ENCODE measurements at regions not wholly inside any gene's neighbourhood (a gene's known extent, or its start where the extent isn't known, plus 50 kb on each side); places are given as distances from the start of the nearest gene placed in this dataset.
"Not testable (repeated sequence)": the region's sequence is repeated elsewhere in the genome, so short reads cannot be mapped to it uniquely, and the experiment has no call there.

DNA sequence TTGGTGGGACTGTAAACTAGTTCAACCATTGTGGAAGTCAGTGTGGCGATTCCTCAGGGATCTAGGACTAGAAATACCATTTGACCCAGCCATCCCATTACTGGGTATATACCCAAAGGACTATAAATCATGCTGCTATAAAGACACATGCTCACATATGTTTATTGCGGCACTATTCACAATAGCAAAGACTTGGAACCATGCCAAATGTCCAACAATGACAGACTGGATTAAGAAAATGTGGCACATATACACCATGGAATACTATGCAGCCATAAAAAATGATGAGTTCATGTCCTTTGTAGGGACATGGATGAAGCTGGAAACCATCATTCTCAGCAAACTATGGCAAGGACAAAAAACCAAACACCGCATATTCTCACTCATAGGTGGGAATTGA lies 370.4 kb downstream of the DLEU7 start:
- H3K27me3 Mint-ChIP-seq; H3K36me3 Mint-ChIP-seq (ENCODE audit: low read depth); intact Hi-C loops (cut with micrococcal nuclease); H3K4me1 Mint-ChIP-seq (ENCODE audit: low read depth); H3K4me3 Mint-ChIP-seq; H3K27ac Mint-ChIP-seq; H3K9me3 Mint-ChIP-seq: not testable (repeated sequence)

DNA sequence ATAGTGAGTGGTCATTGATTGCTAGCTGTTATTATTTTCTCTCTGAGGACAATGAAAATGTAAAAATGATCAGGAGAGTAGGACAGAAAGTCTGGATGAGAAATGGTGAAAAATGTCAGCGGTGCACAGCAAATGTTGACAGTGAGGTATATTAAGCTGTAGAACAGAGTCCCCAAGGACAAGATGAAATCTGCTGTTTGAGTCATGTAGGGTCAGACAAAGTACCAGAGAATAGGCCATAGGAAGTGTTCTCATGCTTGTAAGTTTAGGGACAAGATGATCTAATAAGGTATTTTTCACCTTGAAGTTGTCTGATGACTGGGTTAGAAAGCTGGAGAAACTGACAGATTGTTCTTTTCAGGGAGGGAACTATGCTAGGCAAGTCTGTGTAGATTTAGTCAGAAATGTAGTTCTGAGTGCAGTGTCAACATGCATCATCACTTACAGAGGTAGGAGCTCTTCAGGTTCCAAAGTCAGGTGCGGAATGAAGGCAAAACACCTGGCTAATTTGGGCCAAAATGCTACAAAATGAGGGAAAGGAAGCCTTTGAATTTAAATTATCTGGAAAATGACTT lies 369.3 kb downstream of the DLEU7 start:
- H3K27me3 Mint-ChIP-seq: no peaks in the 10 kb centered on the region
- no peak overlapping the region for H3K4me3 Mint-ChIP-seq
- peaks cover 5% of the 10 kb centered on the region for H3K4me1 Mint-ChIP-seq (ENCODE audit: low read depth)
- H3K9me3 Mint-ChIP-seq: no peaks in the 10 kb centered on the region
- intact Hi-C loops (cut with micrococcal nuclease): no loop called here
- no peak overlapping the region for H3K27ac Mint-ChIP-seq
- H3K36me3 Mint-ChIP-seq (ENCODE audit: low read depth): no peaks in the 10 kb centered on the region

DNA sequence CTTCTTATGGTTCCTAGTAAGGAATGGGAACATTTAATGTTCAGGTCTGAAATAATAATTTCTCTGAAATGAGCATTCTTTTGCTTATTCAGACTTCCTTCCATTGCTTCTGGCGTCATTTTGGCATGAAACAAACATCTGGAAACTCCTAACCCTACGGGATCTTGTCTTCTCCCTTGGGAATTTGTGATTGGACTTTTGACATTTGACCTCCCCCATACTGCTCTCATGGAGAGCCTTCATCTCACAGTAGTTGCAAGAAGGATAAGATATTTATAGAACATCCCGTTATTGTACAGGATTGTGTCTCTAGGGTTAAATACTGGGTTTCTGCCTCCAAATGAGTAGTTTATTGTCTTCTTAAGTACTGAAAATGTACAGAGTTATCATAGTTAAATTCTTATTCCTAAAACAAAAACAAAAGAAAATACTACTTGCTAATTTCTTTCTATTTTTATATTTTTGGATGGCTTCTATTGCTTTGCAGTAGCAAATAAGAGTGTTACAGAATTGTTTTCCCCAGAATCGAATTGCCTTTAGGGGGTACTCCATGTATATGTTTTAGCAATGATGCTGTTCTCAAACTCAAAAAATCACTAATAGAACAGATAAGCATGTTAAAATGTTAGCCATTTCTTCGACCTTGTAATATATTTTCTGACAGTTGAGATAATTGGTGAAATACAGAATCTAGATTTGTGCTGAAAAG lies 366.8 kb downstream of the DLEU7 start:
- Mint-ChIP-seq H3K27ac (no peak overlapping the region), H3K9me3 (no peaks in the 10 kb centered on the region), H3K4me3 (no peak overlapping the region), H3K27me3 (no peaks in the 10 kb centered on the region), H3K4me1 (ENCODE audit: low read depth) (peaks cover 5% of the 10 kb centered on the region), H3K36me3 (ENCODE audit: low read depth) (no peaks in the 10 kb centered on the region)
- intact Hi-C loops (cut with micrococcal nuclease): no loop called here

DNA sequence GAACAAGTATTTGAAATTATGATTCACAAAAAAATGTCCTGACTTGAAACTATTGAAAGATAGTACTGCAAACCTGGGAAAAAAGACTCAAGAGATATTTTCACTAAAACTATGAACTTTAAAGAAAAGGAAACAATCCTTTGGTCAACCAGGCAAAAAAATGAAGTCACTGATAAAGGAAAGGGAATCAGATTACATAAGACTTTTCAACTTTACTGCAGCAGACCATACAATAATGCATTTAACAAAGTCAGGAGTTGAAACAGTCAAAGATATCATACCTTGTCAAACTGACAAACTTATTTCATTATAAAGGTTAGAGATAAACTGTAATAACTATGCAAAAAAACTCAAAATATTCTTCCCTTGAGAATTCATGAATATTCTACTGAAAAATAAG lies 361.6 kb downstream of the DLEU7 start:
- Mint-ChIP-seq H3K27ac (no peak overlapping the region), H3K36me3 (ENCODE audit: low read depth) (no peaks in the 10 kb centered on the region), H3K9me3 (no peaks in the 10 kb centered on the region), H3K4me1 (ENCODE audit: low read depth) (peaks cover 5% of the 10 kb centered on the region), H3K4me3 (no peak overlapping the region), H3K27me3 (no peaks in the 10 kb centered on the region)
- intact Hi-C loops (cut with micrococcal nuclease): no loop called here

DNA sequence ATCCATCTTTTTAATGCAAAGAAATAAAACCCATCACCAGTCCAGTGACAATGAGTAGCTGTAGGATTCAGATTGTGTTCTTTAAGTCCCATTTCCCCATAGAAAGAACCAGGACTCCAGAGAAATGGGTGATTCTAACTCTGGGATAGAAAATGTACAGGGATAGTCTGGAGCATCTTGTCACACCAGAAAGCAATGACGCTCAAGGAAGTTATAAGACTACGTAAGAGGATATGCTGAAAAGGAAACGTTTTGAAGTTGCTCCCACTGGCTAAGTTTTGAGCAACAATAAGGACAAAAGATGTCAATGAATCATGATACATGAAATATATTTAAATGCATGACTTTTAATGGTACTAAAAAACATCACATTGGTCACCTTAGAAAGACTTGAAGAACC lies 360.1 kb downstream of the DLEU7 start:
- Mint-ChIP-seq H3K27me3 (no peaks in the 10 kb centered on the region), H3K4me1 (ENCODE audit: low read depth) (no peaks in the 10 kb centered on the region), H3K27ac (no peak overlapping the region), H3K9me3 (no peaks in the 10 kb centered on the region), H3K4me3 (no peak overlapping the region), H3K36me3 (ENCODE audit: low read depth) (no peaks in the 10 kb centered on the region)
- intact Hi-C loops (cut with micrococcal nuclease): no loop called here

DNA sequence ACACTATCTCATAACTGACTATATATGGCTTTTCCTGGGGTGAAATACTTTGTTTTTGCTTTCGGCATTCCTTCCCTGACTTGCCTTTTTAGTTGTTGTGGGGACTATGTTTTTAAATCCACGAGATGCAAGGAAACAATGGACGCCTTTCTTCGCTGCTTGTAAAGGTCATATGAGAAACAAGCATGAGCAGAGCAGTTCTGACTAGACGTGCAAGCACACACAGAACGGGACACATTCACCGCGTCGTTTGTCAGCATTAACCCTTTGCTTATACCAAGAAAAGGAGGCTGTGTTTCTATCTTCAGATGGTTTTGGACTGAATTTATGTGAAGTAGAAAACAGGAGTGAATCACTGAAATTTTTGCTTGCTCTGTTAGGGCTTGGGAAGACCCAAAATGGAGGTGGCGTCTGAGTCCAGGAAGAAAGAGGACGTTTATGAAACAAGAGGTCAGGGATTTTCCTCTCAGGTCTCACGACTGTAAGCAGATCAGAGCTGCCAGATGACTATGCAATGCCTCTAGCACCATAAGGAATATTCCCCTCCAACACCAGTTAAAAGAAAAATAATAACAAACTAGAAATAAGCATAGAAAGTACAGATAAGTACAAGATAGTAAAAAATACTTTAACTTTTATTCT lies 358.9 kb downstream of the DLEU7 start:
- H3K4me1 Mint-ChIP-seq (ENCODE audit: low read depth): no peaks in the 10 kb centered on the region
- H3K27me3 Mint-ChIP-seq: no peaks in the 10 kb centered on the region
- intact Hi-C loops (cut with micrococcal nuclease): no loop called here
- no peaks in the 10 kb centered on the region for H3K36me3 Mint-ChIP-seq (ENCODE audit: low read depth)
- no peak overlapping the region for H3K27ac Mint-ChIP-seq
- no peaks in the 10 kb centered on the region for H3K9me3 Mint-ChIP-seq
- H3K4me3 Mint-ChIP-seq: no peak overlapping the region

DNA sequence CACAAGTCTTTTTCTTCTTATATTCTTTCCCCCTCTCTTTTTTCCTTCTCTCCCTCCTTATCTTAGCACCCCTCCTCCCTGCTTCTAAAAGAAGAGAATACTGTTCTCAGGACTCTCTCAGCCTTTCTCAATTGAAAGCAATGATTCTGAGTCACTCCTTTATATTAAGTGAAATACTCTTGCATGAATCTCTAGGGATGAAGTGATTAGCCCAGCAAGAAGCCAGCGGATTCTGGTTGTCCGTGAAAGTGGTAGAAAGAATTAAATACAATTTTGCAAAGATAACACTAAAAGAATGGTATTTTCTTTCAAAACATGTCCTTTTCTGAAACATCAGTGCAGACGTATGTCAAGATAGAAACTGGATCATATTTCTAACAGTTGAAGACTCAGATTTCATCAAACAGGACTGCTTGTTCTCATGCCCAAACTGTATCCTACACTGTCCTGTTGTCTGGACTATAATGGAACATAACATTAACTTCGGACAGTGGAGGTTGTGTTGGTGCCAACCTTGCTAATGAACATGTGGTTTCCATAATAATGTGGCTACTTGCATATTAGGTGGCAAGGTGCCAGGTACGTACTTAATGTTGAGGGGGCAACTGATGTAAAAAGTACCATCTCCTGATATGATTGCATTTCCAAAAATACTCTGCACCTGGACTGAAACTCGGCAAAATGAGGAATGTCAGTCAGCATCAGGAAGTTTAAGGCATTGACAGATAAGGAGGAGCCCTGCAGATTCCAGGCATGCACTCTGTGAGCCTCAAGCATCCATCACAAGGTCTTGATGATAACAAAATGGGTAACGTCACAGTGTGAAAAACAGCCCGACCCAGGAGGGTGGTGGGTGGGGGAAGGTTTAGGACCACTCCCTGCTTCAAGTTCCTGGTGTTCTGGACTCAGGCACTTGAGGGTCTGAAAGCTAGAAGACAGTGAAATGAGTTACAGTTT lies 357.2 kb downstream of the DLEU7 start:
- Mint-ChIP-seq H3K27me3 (no peaks in the 10 kb centered on the region), H3K4me1 (ENCODE audit: low read depth) (no peaks in the 10 kb centered on the region), H3K4me3 (no peak overlapping the region), H3K27ac (no peak overlapping the region), H3K36me3 (ENCODE audit: low read depth) (no peaks in the 10 kb centered on the region), H3K9me3 (no peaks in the 10 kb centered on the region)
- intact Hi-C loops (cut with micrococcal nuclease): no loop called here

DNA sequence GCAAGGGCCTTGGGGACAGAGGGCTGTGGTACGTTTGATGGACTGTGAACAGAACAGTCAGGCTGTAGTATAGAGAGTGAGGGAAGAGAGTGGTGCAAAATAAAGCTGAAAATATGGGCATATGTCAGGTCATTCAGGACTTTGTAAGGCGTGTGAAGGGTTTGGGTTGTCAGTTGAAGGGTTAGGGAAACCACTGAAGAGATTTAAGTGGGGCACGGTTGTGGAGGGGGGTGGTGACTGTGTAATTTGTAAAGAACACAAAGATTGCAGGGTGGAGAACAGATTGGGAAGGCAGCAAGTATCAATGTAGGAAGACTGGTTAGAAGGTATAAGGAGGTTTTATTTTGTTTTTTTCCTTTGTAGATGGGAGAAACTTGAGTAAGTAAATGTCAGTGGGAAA lies 349.8 kb downstream of the DLEU7 start:
- intact Hi-C loops (cut with micrococcal nuclease): no loop called here
- Mint-ChIP-seq H3K9me3 (no peaks in the 10 kb centered on the region), H3K27me3 (no peaks in the 10 kb centered on the region), H3K4me1 (ENCODE audit: low read depth) (no peaks in the 10 kb centered on the region), H3K27ac (no peak overlapping the region), H3K4me3 (no peak overlapping the region), H3K36me3 (ENCODE audit: low read depth) (no peaks in the 10 kb centered on the region)

DNA sequence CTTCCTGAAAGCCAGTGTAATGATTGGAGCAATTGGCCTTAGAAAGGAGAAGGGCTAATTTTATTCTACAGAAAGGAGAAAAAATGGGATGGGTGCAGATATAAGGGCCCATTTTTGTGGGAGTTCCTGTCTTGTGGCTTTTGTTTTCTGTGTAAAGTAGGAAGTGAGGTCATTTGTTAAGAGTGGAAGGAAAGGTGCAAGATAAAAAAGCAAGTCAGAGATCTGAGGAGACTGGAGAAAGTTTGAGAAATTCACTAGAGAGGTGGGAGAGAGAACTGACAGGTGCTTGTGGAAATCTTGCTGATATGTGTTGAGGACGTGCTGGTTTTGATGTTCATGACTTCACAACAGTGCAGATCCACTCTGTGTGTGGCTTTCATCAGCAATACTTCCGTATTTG lies 349.4 kb downstream of the DLEU7 start:
- Mint-ChIP-seq H3K9me3 (no peaks in the 10 kb centered on the region), H3K27me3 (no peaks in the 10 kb centered on the region), H3K4me1 (ENCODE audit: low read depth) (no peaks in the 10 kb centered on the region), H3K27ac (no peak overlapping the region), H3K4me3 (no peak overlapping the region), H3K36me3 (ENCODE audit: low read depth) (no peaks in the 10 kb centered on the region)
- intact Hi-C loops (cut with micrococcal nuclease): no loop called here

DNA sequence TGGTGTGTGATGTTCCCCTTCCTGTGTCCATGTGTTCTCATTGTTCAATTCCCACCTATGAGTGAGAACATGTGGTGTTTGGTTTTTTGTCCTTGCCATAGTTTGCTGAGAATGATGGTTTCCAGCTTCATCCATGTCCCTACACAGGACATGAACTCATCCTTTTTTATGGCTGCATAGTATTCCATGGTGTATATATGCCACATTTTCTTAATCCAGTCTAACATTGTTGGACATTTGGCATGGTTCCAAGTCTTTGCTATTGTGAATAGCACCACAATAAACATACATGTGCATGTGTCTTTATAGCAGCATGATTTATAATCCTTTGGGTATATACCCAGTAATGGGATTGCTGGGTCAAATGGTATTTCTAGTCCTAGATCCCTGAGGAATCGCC lies 340.3 kb downstream of the DLEU7 start:
- H3K27ac Mint-ChIP-seq; H3K4me3 Mint-ChIP-seq; H3K36me3 Mint-ChIP-seq (ENCODE audit: low read depth); H3K27me3 Mint-ChIP-seq; intact Hi-C loops (cut with micrococcal nuclease); H3K4me1 Mint-ChIP-seq (ENCODE audit: low read depth); H3K9me3 Mint-ChIP-seq: not testable (repeated sequence)

DNA sequence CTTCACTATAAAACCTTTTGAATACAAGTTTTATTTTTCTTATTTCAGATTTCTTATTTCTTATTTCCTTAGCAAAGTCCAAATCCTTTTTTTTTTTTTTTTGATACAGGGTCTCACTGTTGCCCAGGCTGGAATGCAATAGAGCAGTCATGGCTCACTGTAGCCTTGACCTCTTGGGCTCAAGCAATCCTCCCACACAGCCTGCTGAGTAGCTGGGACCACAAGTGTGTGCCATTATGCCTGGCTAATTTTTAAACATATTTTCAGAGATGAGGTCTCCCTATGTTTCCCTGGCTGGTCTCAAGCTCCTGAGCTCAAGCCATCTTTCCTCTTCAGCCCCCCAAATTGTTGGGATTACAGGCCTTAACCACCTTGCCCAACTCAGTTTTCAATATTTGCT lies 334.3 kb downstream of the DLEU7 start:
- H3K4me3 Mint-ChIP-seq: no peak overlapping the region
- H3K27me3 Mint-ChIP-seq: no peaks in the 10 kb centered on the region
- H3K4me1 Mint-ChIP-seq (ENCODE audit: low read depth): peaks cover 2% of the 10 kb centered on the region
- no peaks in the 10 kb centered on the region for H3K9me3 Mint-ChIP-seq
- no peaks in the 10 kb centered on the region for H3K36me3 Mint-ChIP-seq (ENCODE audit: low read depth)
- no peak overlapping the region for H3K27ac Mint-ChIP-seq
- intact Hi-C loops (cut with micrococcal nuclease): no loop called here

DNA sequence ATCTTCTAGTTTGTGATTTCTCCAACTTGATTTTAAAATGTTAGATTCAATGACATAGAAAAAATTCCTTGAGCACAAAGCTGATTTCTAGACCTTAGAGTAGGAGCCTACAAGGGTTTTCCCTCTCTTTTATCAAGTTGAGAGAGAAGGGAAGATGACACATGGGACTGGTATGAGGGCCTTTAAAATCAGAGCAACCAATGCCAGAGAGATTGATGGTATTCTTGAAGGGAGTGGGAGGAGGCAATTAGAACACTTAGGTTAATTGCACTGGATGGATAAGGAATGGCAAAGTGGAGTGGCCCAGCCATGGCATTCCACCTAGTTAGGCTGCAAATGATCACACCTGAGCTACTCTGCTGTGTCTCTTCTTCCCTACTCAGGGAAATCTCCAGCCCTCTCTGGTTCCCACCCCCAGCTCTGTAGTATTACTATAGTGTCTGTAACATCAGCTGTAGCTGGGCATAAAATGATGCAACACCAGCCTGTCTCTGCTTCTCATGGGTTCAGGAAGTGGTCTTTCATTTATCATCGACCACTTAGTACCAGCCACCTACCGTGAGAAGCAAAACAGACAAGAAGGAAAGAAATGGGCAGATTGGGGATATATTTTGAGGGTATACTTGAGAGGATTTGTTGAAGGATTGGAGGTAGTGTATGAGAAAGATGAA lies 333.6 kb downstream of the DLEU7 start:
- no peak overlapping the region for H3K4me3 Mint-ChIP-seq
- H3K4me1 Mint-ChIP-seq (ENCODE audit: low read depth): peaks cover 5% of the 10 kb centered on the region
- no peaks in the 10 kb centered on the region for H3K9me3 Mint-ChIP-seq
- H3K27me3 Mint-ChIP-seq: no peaks in the 10 kb centered on the region
- intact Hi-C loops (cut with micrococcal nuclease): no loop called here
- H3K27ac Mint-ChIP-seq: no peak overlapping the region
- H3K36me3 Mint-ChIP-seq (ENCODE audit: low read depth): no peaks in the 10 kb centered on the region

DNA sequence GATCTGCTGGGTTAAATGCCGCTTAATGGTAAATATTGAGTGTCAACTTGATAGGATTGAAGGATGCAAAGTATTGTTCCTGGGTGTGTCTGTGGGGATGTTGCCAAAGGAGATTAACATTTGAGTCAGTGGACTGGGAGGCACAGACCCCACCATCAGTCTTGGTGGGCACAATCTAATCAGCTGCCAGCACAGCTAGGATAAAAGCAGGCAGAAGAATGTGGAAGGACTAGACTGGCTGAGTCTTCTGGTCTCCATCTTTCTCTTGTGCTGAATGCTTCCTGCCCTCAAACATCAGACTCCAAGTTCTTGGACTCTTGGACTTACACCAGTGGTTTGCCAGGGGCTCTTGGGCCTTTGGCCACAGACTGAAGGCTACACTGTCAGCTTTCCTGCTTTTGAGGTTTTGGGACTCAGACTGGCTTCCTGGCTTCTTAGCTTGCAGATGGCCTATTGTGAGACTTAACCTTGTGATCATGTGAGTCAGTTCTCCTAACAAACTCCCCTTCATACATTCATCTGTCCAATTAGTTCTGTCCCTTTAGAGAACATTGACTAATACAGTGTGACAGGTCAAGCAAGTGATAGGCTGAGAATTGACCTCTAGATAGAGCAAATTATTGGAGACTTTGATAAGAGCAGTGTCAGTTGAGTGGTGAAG lies 332.5 kb downstream of the DLEU7 start:
- H3K27me3 Mint-ChIP-seq; intact Hi-C loops (cut with micrococcal nuclease): not testable (repeated sequence)

More for the DNA sequence above, 332.5 kb downstream of the DLEU7 start:
- not testable (repeated sequence) for H3K36me3 Mint-ChIP-seq (ENCODE audit: low read depth); H3K4me1 Mint-ChIP-seq (ENCODE audit: low read depth); H3K4me3 Mint-ChIP-seq; H3K27ac Mint-ChIP-seq; H3K9me3 Mint-ChIP-seq

Measured in dendritic cell treated with granulocyte-macrophage colony-stimulating factor and Interleukin-4, amounts not matched to agents 40 ng/mL and 50 ng/mL, for 4 days (primary cell).